ENCODE measurements at regions not wholly inside any gene's neighbourhood (a gene's known extent, or its start where the extent isn't known, plus 50 kb on each side); places are given as distances from the start of the nearest gene placed in this dataset.
"Not testable (repeated sequence)": the region's sequence is repeated elsewhere in the genome, so short reads cannot be mapped to it uniquely, and the experiment has no call there.

- TF ChIP-seq CTCF (conservative IDR thresholded peaks at IDR 0.05; ENCODE audit: low read length): no peak
- H3K27ac ChIP-seq (ENCODE audit: low read depth, low read length, poor library complexity, severe bottlenecking): no peak overlapping the region
- H3K79me2 ChIP-seq (ENCODE audit: insufficient read depth, low read depth, low read length): no peaks in the 10 kb centered on the region
- no peaks in the 10 kb centered on the region for H3K36me3 ChIP-seq (ENCODE audit: insufficient read depth, low read length)
- DNase-seq (ENCODE audit: low spot score): no peak
- H3K4me2 ChIP-seq (ENCODE audit: low read length): no peak overlapping the region
- no peaks in the 10 kb centered on the region for H3K4me1 ChIP-seq (ENCODE audit: insufficient read depth, low read length, poor library complexity, severe bottlenecking)
- POLR2A ChIA-PET: interaction anchor here (0.6 kb wide), 1 partner anchor 1238 kb away, joined by 3 read pairs; no protein-coding TSS in a partner anchor
- intact Hi-C loops (cut with micrococcal nuclease; ENCODE audit: unreplicated experiment): no loop called here
- H3K4me3 ChIP-seq (ENCODE audit: low read depth, low read length, poor library complexity, severe bottlenecking): no peak overlapping the region
- CTCF ChIA-PET (ENCODE audit: unreplicated experiment): no interaction called here
- H4K20me1 ChIP-seq (ENCODE audit: insufficient read depth, low read length): no peaks in the 10 kb centered on the region
- no peak overlapping the region for H2AFZ ChIP-seq (ENCODE audit: low read length)
- H3K9me3 ChIP-seq (ENCODE audit: low read length): no peaks in the 10 kb centered on the region
- H3K9me2 ChIP-seq (ENCODE audit: insufficient read depth, low read length): no peaks in the 10 kb centered on the region
- BruUV-seq (replicated peaks): no TSS peak
These were observed 230.6 kb upstream of the KIAA1217 start for GRCh38 chr10:23978317-23978716.

- H3K4me1 ChIP-seq (ENCODE audit: insufficient read depth, low read length, poor library complexity, severe bottlenecking): no peaks in the 10 kb centered on the region
- H4K20me1 ChIP-seq (ENCODE audit: insufficient read depth, low read length): no peaks in the 10 kb centered on the region
- ChIA-PET CTCF (ENCODE audit: unreplicated experiment) (no interaction called here), POLR2A (no interaction called here)
- intact Hi-C loops (cut with micrococcal nuclease; ENCODE audit: unreplicated experiment): no loop called here
- H3K27ac ChIP-seq (ENCODE audit: low read depth, low read length, poor library complexity, severe bottlenecking): no peak overlapping the region
- no peak overlapping the region for H3K4me3 ChIP-seq (ENCODE audit: low read depth, low read length, poor library complexity, severe bottlenecking)
- BruUV-seq (replicated peaks): no TSS peak
- no peak overlapping the region for H3K4me2 ChIP-seq (ENCODE audit: low read length)
- no peaks in the 10 kb centered on the region for H3K9me2 ChIP-seq (ENCODE audit: insufficient read depth, low read length)
- TF ChIP-seq CTCF (conservative IDR thresholded peaks at IDR 0.05; ENCODE audit: low read length): no peak
- no peaks in the 10 kb centered on the region for H3K9me3 ChIP-seq (ENCODE audit: low read length)
- no peaks in the 10 kb centered on the region for H3K79me2 ChIP-seq (ENCODE audit: insufficient read depth, low read depth, low read length)
- no peak for DNase-seq (ENCODE audit: low spot score)
- no peak overlapping the region for H2AFZ ChIP-seq (ENCODE audit: low read length)
- no peaks in the 10 kb centered on the region for H3K36me3 ChIP-seq (ENCODE audit: insufficient read depth, low read length)
These were observed 228.8 kb upstream of the KIAA1217 start for GRCh38 chr10:23980094-23980493.

- Histone ChIP-seq H2AFZ (ENCODE audit: low read length) (no peak overlapping the region), H3K27ac (ENCODE audit: low read depth, low read length, poor library complexity, severe bottlenecking) (no peak overlapping the region), H3K9me3 (ENCODE audit: low read length) (no peaks in the 10 kb centered on the region), H3K4me1 (ENCODE audit: insufficient read depth, low read length, poor library complexity, severe bottlenecking) (no peaks in the 10 kb centered on the region), H3K36me3 (ENCODE audit: insufficient read depth, low read length) (no peaks in the 10 kb centered on the region), H3K9me2 (ENCODE audit: insufficient read depth, low read length) (no peaks in the 10 kb centered on the region), H3K79me2 (ENCODE audit: insufficient read depth, low read depth, low read length) (no peaks in the 10 kb centered on the region), H3K4me3 (ENCODE audit: low read depth, low read length, poor library complexity, severe bottlenecking) (no peak overlapping the region), H4K20me1 (ENCODE audit: insufficient read depth, low read length) (no peaks in the 10 kb centered on the region), H3K4me2 (ENCODE audit: low read length) (no peak overlapping the region)
- no peak for TF ChIP-seq EZH2phosphoT487 (IDR thresholded peaks at IDR 0.05; ENCODE audit: borderline replicate concordance, low read depth, low read length)
- TF ChIP-seq CTCF (conservative IDR thresholded peaks at IDR 0.05; ENCODE audit: low read length): peak; percentile 38; the same call in 1 of the 2 replicates
- ChIA-PET POLR2A (interaction anchor here (0.7 kb wide), 1 partner anchor 446 kb away, joined by 3 read pairs; no protein-coding TSS in a partner anchor), CTCF (ENCODE audit: unreplicated experiment) (no interaction called here)
- intact Hi-C loops (cut with micrococcal nuclease; ENCODE audit: unreplicated experiment): no loop called here
- no TSS peak for BruUV-seq (replicated peaks)
- DNase-seq (ENCODE audit: low spot score): no peak
These were observed 227.2 kb upstream of the KIAA1217 start for GRCh38 chr10:23981520-23982309.

GRCh38 chr10:23984405-23984804 is 224.5 kb upstream of the KIAA1217 start:
- H3K27ac ChIP-seq (ENCODE audit: low read depth, low read length, poor library complexity, severe bottlenecking); H3K9me2 ChIP-seq (ENCODE audit: insufficient read depth, low read length); H4K20me1 ChIP-seq (ENCODE audit: insufficient read depth, low read length); BruUV-seq (replicated peaks); H3K4me3 ChIP-seq (ENCODE audit: low read depth, low read length, poor library complexity, severe bottlenecking); H3K79me2 ChIP-seq (ENCODE audit: insufficient read depth, low read depth, low read length); POLR2A ChIA-PET; H2AFZ ChIP-seq (ENCODE audit: low read length); intact Hi-C loops (cut with micrococcal nuclease; ENCODE audit: unreplicated experiment); H3K4me2 ChIP-seq (ENCODE audit: low read length); H3K4me1 ChIP-seq (ENCODE audit: insufficient read depth, low read length, poor library complexity, severe bottlenecking); CTCF ChIA-PET (ENCODE audit: unreplicated experiment); H3K36me3 ChIP-seq (ENCODE audit: insufficient read depth, low read length); DNase-seq (ENCODE audit: low spot score); H3K9me3 ChIP-seq (ENCODE audit: low read length): not testable (repeated sequence)

Data from OCI-LY7 (cell line).